OCI-LY3 (cell line): ENCODE measurements at regions not wholly inside any gene's neighbourhood (a gene's known extent, or its start where the extent isn't known, plus 50 kb on each side); places are given as distances from the start of the nearest gene placed in this dataset.

Experiments
- CTCF ChIP-seq: fragments of 200-600, 300-600 bp; sonication (generic); IDR thresholded peaks from 2 replicates; pipeline ENCODE4 v1.5.1; 2014; ENCODE audit warnings: antibody characterized with exemption, low read length, low read depth
- EZH2phosphoT487 ChIP-seq: fragments of 200-600 bp; shearing (Covaris generic); IDR thresholded peaks from 2 replicates; pipeline ENCODE4 v1.6.1; 2018; ENCODE audit warnings: antibody characterized with exemption, mixed run types, low read depth

- TF ChIP-seq CTCF (no peak), EZH2phosphoT487 (no peak)
Measured at GRCh38 chr10:108409306-108409705, 1244.8 kb upstream of the SORCS1 start.
